Spleen (tissue), 7 donors: ENCODE measurements at regions not wholly inside any gene's neighbourhood (a gene's known extent, or its start where the extent isn't known, plus 50 kb on each side); places are given as distances from the start of the nearest gene placed in this dataset.

Experiments
- CTCF ChIP-seq, 11 experiments: fragments of 200-600 bp in 7 of 11; fragments of 450-650 bp in 4 of 11; sonication (generic) in 4 of 11; IDR thresholded peaks in 8 of 11; conservative IDR thresholded peaks in 3 of 11; 1 replicate in 7 of 11; 2 replicates in 4 of 11; pipeline versions ENCODE4 v1.4.0 to v1.8.0; 2016 to 2021; ENCODE audit warnings: antibody characterized with exemption in 11 of 11, inconsistent platforms in 4 of 11, mild to moderate bottlenecking in 1 of 11
- POLR2A ChIP-seq, 3 donors: fragments of 450-650 bp; IDR thresholded peaks; one replicate each; pipeline ENCODE4 v1.5.1; 2017; ENCODE audit warnings: antibody characterized with exemption in 3 of 3, mild to moderate bottlenecking in 1 of 3
- POLR2AphosphoS5 ChIP-seq, 3 donors: sonication (generic); formaldehyde crosslinking; IDR thresholded peaks; one replicate each; pipeline ENCODE4 v1.5.1; 2017; ENCODE audit warnings: antibody characterized with exemption in 3 of 3
- donor health status: DM: no; HTN: no; CAD: no; lungs with moderate emphysema.
- donor health status: DM: no; HTN: no; CAD: no.
- donor health status: DM: no; HTN: no; CAD: no.

- TF ChIP-seq CTCF (IDR thresholded peaks at IDR 0.05 in 8 of 11, conservative IDR thresholded peaks at IDR 0.05 in 3 of 11) (no peak), POLR2A (IDR thresholded peaks at IDR 0.05) (no peak), POLR2AphosphoS5 (IDR thresholded peaks at IDR 0.05) (no peak)
Observed at GRCh38 chr6:165776691-165777090, 113.7 kb upstream of the PDE10A start.
